ENCODE measurements at regions not wholly inside any gene's neighbourhood (a gene's known extent, or its start where the extent isn't known, plus 50 kb on each side); places are given as distances from the start of the nearest gene placed in this dataset.

DNA sequence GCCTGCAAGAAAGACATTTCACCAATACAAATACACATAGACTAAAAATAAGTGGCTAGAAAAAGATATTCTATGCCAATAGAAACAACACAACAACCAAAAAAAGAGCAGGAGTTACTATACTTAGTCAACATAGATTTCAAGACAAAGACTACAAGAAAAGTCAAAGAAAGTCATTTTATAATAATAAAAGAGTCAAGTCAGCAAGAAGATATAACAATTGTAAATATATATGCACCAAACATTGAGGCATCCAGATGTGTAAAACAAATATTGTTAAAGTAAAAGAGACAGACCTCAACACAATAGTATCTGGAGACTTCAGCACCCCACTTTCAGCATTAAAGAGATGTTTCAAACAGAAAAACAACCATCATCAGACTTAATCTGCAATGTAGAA is 104.6 kb downstream of the AMY1C start:
- DNase-seq: no peak
- no peaks in the 10 kb centered on the region for H3F3A ChIP-seq (ENCODE audit: insufficient read depth, low read length)
- H3K79me2 ChIP-seq (ENCODE audit: low read length): no peaks in the 10 kb centered on the region
- no peaks in the 10 kb centered on the region for H3K36me3 ChIP-seq (replicated peaks; ENCODE audit: insufficient read depth, low read length)
- H4K20me1 ChIP-seq (ENCODE audit: insufficient read depth, low read length): no peaks in the 10 kb centered on the region
- TF ChIP-seq EZH2 (optimal IDR thresholded peaks at IDR 0.05; ENCODE audit: low read depth, low read length) (no peak), EZH2phosphoT487 (IDR thresholded peaks at IDR 0.05; ENCODE audit: low read length) (no peak)
- TF ChIP-seq, protein P1, sequence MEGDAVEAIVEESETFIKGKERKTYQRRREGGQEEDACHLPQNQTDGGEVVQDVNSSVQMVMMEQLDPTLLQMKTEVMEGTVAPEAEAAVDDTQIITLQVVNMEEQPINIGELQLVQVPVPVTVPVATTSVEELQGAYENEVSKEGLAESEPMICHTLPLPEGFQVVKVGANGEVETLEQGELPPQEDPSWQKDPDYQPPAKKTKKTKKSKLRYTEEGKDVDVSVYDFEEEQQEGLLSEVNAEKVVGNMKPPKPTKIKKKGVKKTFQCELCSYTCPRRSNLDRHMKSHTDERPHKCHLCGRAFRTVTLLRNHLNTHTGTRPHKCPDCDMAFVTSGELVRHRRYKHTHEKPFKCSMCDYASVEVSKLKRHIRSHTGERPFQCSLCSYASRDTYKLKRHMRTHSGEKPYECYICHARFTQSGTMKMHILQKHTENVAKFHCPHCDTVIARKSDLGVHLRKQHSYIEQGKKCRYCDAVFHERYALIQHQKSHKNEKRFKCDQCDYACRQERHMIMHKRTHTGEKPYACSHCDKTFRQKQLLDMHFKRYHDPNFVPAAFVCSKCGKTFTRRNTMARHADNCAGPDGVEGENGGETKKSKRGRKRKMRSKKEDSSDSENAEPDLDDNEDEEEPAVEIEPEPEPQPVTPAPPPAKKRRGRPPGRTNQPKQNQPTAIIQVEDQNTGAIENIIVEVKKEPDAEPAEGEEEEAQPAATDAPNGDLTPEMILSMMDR (IDR thresholded peaks at IDR 0.05; ENCODE audit: low read length): no peak
- no peak overlapping the region for H3K9ac ChIP-seq (ENCODE audit: low read length)
- H3K9me2 ChIP-seq (replicated peaks; ENCODE audit: insufficient read depth, low read length): no peaks in the 10 kb centered on the region
- H3K27ac ChIP-seq (ENCODE audit: low read length): no peak overlapping the region
- H3K27me3 ChIP-seq (replicated peaks; ENCODE audit: insufficient read depth, low read length): no peaks in the 10 kb centered on the region
- no peak overlapping the region for H3K4me2 ChIP-seq (ENCODE audit: low read depth, low read length)
- H3K4me3 ChIP-seq (ENCODE audit: low read length): no peak overlapping the region
- no peaks in the 10 kb centered on the region for H3K9me3 ChIP-seq (replicated peaks; ENCODE audit: insufficient read depth, low read length)
- no peak overlapping the region for H2AFZ ChIP-seq (ENCODE audit: low read length)
- H3K4me1 ChIP-seq (ENCODE audit: low read length): no peaks in the 10 kb centered on the region

DNA sequence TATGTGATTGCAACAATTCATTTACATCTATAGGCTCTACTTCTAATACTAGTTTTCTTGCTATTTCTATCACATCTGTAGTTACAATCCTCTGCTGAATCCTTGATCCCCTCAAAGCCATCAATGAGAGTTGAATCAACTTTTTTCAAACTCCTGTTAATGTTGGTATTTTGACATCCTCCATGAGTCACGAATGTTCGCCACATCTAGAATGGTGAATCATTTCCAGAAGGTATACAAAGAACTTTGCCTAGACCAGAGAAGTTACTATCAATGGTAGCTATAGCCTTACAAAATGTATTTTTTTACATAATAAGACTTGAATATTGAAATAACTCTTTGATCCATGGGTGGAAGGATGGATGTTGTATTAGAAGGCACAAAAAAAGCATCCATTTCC is 110.0 kb downstream of the AMY1C start:
- Histone ChIP-seq H3K27me3 (replicated peaks; ENCODE audit: insufficient read depth, low read length) (no peaks in the 10 kb centered on the region), H3K4me1 (ENCODE audit: low read length) (no peaks in the 10 kb centered on the region), H3F3A (ENCODE audit: insufficient read depth, low read length) (no peaks in the 10 kb centered on the region), H4K20me1 (ENCODE audit: insufficient read depth, low read length) (no peaks in the 10 kb centered on the region), H3K4me2 (ENCODE audit: low read depth, low read length) (no peak overlapping the region), H3K4me3 (ENCODE audit: low read length) (no peak overlapping the region), H3K9me2 (replicated peaks; ENCODE audit: insufficient read depth, low read length) (no peaks in the 10 kb centered on the region), H3K79me2 (ENCODE audit: low read length) (no peaks in the 10 kb centered on the region), H3K9me3 (replicated peaks; ENCODE audit: insufficient read depth, low read length) (no peaks in the 10 kb centered on the region), H3K27ac (ENCODE audit: low read length) (no peak overlapping the region), H2AFZ (ENCODE audit: low read length) (no peak overlapping the region), H3K9ac (ENCODE audit: low read length) (no peak overlapping the region), H3K36me3 (replicated peaks; ENCODE audit: insufficient read depth, low read length) (no peaks in the 10 kb centered on the region)
- TF ChIP-seq EZH2phosphoT487 (IDR thresholded peaks at IDR 0.05; ENCODE audit: low read length) (no peak), EZH2 (optimal IDR thresholded peaks at IDR 0.05; ENCODE audit: low read depth, low read length) (no peak)
- TF ChIP-seq, protein P1 (IDR thresholded peaks at IDR 0.05; ENCODE audit: low read length): no peak
- no peak for DNase-seq

DNA sequence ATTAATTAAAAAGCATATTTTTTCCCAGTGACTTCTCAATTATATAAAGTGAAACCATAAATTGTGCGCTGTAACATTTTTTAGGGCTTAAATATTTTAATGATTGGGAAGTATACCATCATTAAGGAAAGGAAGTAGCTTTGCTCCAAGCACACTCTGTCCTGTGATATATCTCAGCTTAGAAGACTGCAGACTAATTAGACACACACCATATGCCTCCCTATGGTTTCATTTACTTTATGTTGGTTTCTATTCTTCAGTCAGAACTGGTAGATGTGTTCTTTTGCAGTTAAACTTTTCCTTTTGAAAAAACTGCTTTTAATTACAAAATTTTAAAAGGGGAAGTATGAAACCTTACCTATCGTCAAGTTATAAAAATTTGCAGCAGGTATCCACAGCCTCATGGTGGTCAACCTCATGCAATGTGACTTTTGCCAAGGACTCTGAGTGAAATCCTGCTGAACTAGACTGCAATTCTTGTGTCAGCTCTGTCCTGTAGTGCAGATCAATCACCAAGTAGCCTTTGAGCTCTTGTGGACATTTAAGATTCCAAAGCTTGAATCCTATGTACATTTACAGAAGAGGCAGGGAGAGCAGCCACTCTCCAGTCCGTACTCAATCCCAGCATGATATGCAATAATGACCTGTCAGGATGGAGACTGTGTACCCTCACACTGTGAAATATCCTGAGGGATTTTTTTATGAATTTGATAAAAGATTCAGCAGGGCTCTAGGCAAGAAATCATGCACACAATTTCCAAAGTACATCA is 149.1 kb downstream of the AMY1C start:
- H3K9me3 ChIP-seq (replicated peaks; ENCODE audit: insufficient read depth, low read length): no peaks in the 10 kb centered on the region
- H3F3A ChIP-seq (ENCODE audit: insufficient read depth, low read length): no peaks in the 10 kb centered on the region
- no peaks in the 10 kb centered on the region for H3K4me1 ChIP-seq (ENCODE audit: low read length)
- no peak overlapping the region for H3K9ac ChIP-seq (ENCODE audit: low read length)
- H4K20me1 ChIP-seq (ENCODE audit: insufficient read depth, low read length): no peaks in the 10 kb centered on the region
- H3K27ac ChIP-seq (ENCODE audit: low read length): no peak overlapping the region
- H3K4me3 ChIP-seq (ENCODE audit: low read length): no peak overlapping the region
- no peak overlapping the region for H3K4me2 ChIP-seq (ENCODE audit: low read depth, low read length)
- no peaks in the 10 kb centered on the region for H3K36me3 ChIP-seq (replicated peaks; ENCODE audit: insufficient read depth, low read length)
- H3K9me2 ChIP-seq (replicated peaks; ENCODE audit: insufficient read depth, low read length): no peaks in the 10 kb centered on the region
- no peaks in the 10 kb centered on the region for H3K27me3 ChIP-seq (replicated peaks; ENCODE audit: insufficient read depth, low read length)
- H3K79me2 ChIP-seq (ENCODE audit: low read length): no peaks in the 10 kb centered on the region
- DNase-seq: no peak
- TF ChIP-seq, protein P1 (IDR thresholded peaks at IDR 0.05; ENCODE audit: low read length): no peak
- no peak for TF ChIP-seq EZH2 (optimal IDR thresholded peaks at IDR 0.05; ENCODE audit: low read depth, low read length)
- TF ChIP-seq EZH2phosphoT487 (IDR thresholded peaks at IDR 0.05; ENCODE audit: low read length): no peak
- H2AFZ ChIP-seq (ENCODE audit: low read length): no peak overlapping the region

All from MM.1S (cell line).